Brain microvascular endothelial cell (primary cell): ENCODE measurements at regions not wholly inside any gene's neighbourhood (a gene's known extent, or its start where the extent isn't known, plus 50 kb on each side); places are given as distances from the start of the nearest gene placed in this dataset.
A peak's percentile ranks its signal among the peaks of the same experiment; 100 is the strongest.

Source experiments
- DNase-seq: peaks from one replicate; pipeline ENCODE4 v3.0.0-alpha.2; 2020
- H3K27ac ChIP-seq: fragments of 250-450 bp; sonication (Bioruptor Pico); 2 replicates; pipeline ENCODE4 v1.5.1; 2020; ENCODE audit warnings: mild to moderate bottlenecking, moderate library complexity
- H3K27me3 ChIP-seq: fragments of 250-450 bp; sonication (Bioruptor Pico); replicated peaks from 2 replicates; pipeline ENCODE4 v1.5.1; 2020; ENCODE audit warnings: mild to moderate bottlenecking
- H3K36me3 ChIP-seq: fragments of 250-450 bp; sonication (Bioruptor Pico); replicated peaks from 2 replicates; pipeline ENCODE4 v1.5.1; 2020; ENCODE audit warnings: mild to moderate bottlenecking
- H3K4me3 ChIP-seq: 2 replicates; pipeline ENCODE4 v1.5.1; 2011; ENCODE audit warnings: low read depth, mild to moderate bottlenecking, control low read depth, low read length, moderate library complexity
- in situ Hi-C: cut with HindIII; loops from 2 replicates; pipeline ENCODE4 v1.10.0; 2017; ENCODE audit warnings: low sequenced_read_pairs, low pct_ligation_motif_present
- TF ChIP-seq, protein P1 (sequence below): IDR thresholded peaks from 2 replicates; pipeline ENCODE4 v1.5.1; 2011; ENCODE audit warnings: low read depth, mild to moderate bottlenecking, moderate library complexity, low read length, control low read depth, inconsistent platforms; ENCODE audit errors: missing control alignments

DNA sequence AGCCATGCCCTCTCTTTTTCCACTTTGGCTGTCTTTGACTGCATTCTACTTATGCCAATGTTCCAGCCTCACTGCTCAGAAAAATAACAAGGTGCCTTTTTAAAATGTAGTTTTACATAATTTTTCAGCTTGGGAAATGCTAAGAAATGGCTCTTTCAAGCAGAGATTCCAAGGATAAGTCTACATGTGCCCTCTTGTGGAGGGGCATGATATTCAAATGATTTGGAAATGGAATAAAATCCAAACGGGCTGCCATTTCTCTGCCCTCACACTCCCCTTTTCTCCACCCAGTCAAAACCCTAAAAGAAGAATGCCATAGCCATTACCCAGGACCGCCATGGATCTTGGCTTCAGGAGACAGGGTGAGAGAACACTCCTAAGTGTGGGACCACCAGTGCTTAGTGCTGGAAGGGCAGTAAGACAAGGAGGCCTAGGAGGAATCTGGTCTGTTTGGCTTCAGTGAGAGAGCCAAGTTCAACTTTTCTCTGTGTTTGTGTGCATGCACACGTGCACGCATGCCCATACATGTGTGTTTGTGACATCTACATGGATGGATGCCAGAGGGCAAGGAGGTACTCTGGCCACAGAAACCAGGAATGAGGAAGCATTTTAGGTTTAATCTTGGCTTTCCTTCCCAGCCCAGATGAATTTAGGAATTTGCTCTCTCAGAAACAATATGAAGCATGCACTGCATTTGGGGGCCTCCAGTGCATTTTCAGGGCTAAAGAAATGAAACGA lies 174.0 kb upstream of the SLC14A2 start:
- TF ChIP-seq, protein P1, sequence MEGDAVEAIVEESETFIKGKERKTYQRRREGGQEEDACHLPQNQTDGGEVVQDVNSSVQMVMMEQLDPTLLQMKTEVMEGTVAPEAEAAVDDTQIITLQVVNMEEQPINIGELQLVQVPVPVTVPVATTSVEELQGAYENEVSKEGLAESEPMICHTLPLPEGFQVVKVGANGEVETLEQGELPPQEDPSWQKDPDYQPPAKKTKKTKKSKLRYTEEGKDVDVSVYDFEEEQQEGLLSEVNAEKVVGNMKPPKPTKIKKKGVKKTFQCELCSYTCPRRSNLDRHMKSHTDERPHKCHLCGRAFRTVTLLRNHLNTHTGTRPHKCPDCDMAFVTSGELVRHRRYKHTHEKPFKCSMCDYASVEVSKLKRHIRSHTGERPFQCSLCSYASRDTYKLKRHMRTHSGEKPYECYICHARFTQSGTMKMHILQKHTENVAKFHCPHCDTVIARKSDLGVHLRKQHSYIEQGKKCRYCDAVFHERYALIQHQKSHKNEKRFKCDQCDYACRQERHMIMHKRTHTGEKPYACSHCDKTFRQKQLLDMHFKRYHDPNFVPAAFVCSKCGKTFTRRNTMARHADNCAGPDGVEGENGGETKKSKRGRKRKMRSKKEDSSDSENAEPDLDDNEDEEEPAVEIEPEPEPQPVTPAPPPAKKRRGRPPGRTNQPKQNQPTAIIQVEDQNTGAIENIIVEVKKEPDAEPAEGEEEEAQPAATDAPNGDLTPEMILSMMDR: peak; percentile 34
- Histone ChIP-seq H3K27ac (no peak overlapping the region), H3K4me3 (no peak overlapping the region), H3K27me3 (no peaks in the 10 kb centered on the region), H3K36me3 (no peaks in the 10 kb centered on the region)
- peak; percentile 2 for DNase-seq
- in situ Hi-C loops: no loop called here

DNA sequence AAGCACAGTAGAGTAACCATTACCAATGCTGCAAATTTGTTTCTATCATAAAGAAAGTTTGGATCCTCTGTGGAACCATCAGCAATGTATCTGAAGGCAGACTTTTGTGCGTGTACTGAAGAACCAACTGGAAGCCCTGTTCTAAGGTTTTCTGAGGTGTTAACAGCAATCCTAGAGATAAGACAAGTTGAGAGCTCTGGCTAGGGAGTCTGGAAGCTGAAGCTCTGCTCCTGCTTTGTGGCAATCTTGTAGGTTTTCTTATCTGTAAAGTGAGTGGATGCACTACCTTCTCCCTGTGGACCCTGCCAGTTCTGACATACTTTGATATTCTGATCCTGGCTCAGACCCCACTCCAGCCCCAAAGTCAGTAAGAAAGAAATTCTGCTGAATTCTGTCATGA lies 171.2 kb upstream of the SLC14A2 start:
- Histone ChIP-seq H3K36me3 (no peaks in the 10 kb centered on the region), H3K27ac (no peak overlapping the region), H3K27me3 (no peaks in the 10 kb centered on the region), H3K4me3 (no peak overlapping the region)
- in situ Hi-C loops: no loop called here
- DNase-seq: no peak
- TF ChIP-seq, protein P1: no peak

DNA sequence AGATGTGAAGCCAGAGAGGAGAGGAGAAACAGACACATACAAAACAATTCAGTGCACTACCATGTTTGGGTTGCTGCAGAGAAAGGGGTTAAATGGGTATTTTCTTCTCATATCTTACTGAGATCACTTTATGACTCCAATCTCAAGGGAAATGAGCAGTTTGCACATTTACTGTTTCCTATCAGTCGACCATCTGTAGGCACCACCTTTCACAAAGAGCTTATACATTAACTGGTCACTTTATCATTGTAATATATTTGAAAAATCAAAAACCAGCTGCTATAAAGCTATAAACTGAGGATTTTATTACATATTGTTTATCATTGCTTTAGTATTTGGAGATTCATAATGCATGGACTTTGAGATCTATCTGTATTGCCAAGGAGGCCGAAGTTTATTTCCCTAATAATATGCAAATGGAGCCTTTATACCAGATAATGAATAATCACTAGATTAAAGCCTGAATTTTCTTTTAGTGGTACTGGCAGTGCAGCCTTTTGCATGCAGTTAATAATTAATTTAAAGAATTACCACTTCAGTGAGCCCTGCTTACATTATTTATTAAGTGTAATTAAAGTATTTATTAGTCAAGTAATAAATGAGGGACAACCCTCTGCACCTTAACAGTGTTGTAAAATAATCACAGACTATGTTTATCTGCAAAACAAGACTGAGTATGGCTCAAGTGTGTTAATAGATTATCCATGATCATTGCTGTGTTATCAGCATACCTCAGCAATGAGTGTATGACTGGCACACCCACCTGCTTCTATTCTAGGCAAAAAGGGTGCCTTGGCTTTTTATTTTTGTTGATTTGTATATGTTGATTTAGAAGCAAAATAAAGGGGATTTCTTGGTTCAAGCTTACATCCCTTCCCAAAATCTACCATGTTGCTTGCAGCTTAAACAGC lies 167.7 kb upstream of the SLC14A2 start:
- in situ Hi-C loops: no loop called here
- Histone ChIP-seq H3K36me3 (no peaks in the 10 kb centered on the region), H3K27me3 (no peaks in the 10 kb centered on the region), H3K27ac (no peak overlapping the region), H3K4me3 (no peak overlapping the region)
- no peak for DNase-seq
- TF ChIP-seq, protein P1: no peak

DNA sequence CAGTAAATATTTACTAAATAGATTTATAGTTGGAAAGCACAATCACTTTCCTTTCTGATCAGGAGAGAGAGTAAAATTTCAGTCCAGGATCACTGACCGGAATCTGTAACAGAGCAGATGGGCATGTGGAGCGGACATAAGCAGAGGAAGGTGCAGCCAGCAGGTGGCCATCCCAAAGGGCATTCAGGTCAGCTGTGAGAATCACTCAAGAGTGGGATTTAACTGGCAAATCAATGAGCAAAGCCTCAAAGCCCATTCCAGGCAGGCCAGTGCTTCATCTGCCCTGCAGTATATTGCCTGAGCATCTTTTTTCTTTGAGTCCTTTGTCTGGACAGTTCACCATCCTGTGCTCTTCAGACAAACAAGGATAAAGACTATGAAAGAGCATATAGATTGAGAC lies 166.4 kb upstream of the SLC14A2 start:
- H3K27me3 ChIP-seq: no peaks in the 10 kb centered on the region
- H3K36me3 ChIP-seq: no peaks in the 10 kb centered on the region
- H3K4me3 ChIP-seq: no peak overlapping the region
- H3K27ac ChIP-seq: no peak overlapping the region
- TF ChIP-seq, protein P1: no peak
- DNase-seq: no peak
- in situ Hi-C loops: no loop called here

DNA sequence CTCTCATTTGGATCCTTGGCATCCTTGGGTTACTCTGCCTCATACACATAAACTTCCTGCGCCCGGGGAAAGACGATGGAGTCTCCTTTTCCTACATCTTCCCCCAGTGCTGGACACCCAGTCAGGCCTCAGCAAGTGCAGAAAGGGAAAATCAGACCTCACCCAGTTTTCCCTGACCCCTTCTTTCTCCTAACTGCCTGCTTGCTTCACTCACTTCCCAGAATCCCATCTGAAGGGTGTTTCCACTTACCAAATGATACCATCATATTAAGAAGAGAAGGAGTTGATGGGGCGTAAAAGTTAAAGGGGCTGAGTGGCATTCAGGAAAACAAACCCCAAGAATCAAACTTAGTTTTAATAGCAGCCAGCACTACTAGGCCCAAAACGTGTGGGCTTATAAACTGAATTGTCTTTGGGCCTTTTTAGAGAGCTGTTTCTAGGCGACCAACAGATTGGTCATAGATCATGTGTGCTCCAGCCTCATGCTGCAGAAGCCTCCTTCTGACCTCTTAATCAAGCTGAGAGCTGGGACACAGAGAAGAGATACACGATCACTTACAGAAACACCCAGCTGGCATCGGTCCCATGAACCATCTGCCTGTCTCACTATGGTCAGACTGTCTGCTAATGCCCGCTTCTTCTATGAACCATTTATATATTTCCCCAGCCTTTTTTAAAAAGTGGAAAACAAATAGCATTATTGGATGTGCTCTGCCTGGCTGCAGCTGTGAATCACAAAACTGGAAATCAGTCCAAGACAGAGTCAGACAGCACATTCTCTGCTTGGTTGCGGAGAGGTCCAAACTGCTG lies 165.7 kb upstream of the SLC14A2 start:
- Histone ChIP-seq H3K27ac (no peak overlapping the region), H3K27me3 (no peaks in the 10 kb centered on the region), H3K4me3 (no peak overlapping the region), H3K36me3 (no peaks in the 10 kb centered on the region)
- TF ChIP-seq, protein P1: no peak
- in situ Hi-C loops: no loop called here
- peak; percentile 47 for DNase-seq
